Neural progenitor cell (in vitro differentiated cells): ENCODE measurements at regions not wholly inside any gene's neighbourhood (a gene's known extent, or its start where the extent isn't known, plus 50 kb on each side); places are given as distances from the start of the nearest gene placed in this dataset.

ENCODE experiments used
- EZH2 ChIP-seq: fragments of 200-600 bp; sonication (generic); IDR thresholded peaks from 2 replicates; pipeline ENCODE4 v1.6.1; 2017; ENCODE audit warnings: antibody characterized with exemption, mild to moderate bottlenecking, moderate library complexity
- EZH2phosphoT487 ChIP-seq: fragments of 200-600 bp; sonication (generic); IDR thresholded peaks from 2 replicates; pipeline ENCODE4 v1.6.1; 2017; ENCODE audit warnings: antibody characterized with exemption
- TF ChIP-seq, protein P1 (sequence below): fragments of 200-600 bp; sonication (generic); IDR thresholded peaks from 2 replicates; pipeline ENCODE4 v1.5.1; 2017; ENCODE audit warnings: antibody characterized with exemption, mild to moderate bottlenecking

GRCh38 chr12:90741611-90742010, 213.4 kb downstream of the CCER1 start:
- TF ChIP-seq, protein P1, sequence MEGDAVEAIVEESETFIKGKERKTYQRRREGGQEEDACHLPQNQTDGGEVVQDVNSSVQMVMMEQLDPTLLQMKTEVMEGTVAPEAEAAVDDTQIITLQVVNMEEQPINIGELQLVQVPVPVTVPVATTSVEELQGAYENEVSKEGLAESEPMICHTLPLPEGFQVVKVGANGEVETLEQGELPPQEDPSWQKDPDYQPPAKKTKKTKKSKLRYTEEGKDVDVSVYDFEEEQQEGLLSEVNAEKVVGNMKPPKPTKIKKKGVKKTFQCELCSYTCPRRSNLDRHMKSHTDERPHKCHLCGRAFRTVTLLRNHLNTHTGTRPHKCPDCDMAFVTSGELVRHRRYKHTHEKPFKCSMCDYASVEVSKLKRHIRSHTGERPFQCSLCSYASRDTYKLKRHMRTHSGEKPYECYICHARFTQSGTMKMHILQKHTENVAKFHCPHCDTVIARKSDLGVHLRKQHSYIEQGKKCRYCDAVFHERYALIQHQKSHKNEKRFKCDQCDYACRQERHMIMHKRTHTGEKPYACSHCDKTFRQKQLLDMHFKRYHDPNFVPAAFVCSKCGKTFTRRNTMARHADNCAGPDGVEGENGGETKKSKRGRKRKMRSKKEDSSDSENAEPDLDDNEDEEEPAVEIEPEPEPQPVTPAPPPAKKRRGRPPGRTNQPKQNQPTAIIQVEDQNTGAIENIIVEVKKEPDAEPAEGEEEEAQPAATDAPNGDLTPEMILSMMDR, result no peak
- TF ChIP-seq EZH2phosphoT487 (no peak), EZH2 (no peak)
